ENCODE measurements at regions not wholly inside any gene's neighbourhood (a gene's known extent, or its start where the extent isn't known, plus 50 kb on each side); places are given as distances from the start of the nearest gene placed in this dataset.
"Not testable (repeated sequence)": the region's sequence is repeated elsewhere in the genome, so short reads cannot be mapped to it uniquely, and the experiment has no call there.

GRCh38 chr14:43503508-43503907 is 1003.6 kb downstream of the FSCB start:
- no peak for ATAC-seq
- no peak for TF ChIP-seq PATZ1 (CRISPR knock-in tag; IDR thresholded peaks at IDR 0.05; ENCODE audit: borderline replicate concordance)
- TF ChIP-seq GLIS3 (CRISPR knock-in tag; IDR thresholded peaks at IDR 0.05), result no peak

- ATAC-seq, result not testable (repeated sequence)
Measured at GRCh38 chr14:43492359-43492758, 1014.7 kb downstream of the FSCB start.

- no peak for TF ChIP-seq SNAI2 (CRISPR knock-in tag; IDR thresholded peaks at IDR 0.05)
- no peak for ATAC-seq
Measured at GRCh38 chr14:43483415-43483814, 1023.7 kb downstream of the FSCB start.

DNA sequence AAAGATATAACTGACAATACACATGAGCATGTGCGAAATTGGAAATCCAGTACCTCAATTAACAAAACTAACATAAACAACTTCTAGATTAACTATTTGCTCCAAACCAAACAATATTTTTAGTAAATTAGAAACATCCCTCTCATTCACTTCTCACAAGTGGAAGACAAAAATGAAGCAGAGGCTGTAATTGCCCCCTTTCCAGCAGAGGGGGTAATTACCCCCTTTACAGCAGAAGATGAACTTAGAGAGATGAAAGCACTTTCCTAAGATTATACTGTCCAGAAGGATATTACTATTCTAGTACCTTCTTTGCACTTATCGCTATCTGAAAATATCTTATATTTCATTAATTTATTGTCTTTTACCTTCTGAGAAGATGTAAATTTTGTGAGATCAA is 1025.2 kb downstream of the FSCB start:
- TF ChIP-seq ISL1 (CRISPR knock-in tag; IDR thresholded peaks at IDR 0.05) (no peak), OSR1 (CRISPR knock-in tag; IDR thresholded peaks at IDR 0.05) (no peak), CSRNP3 (CRISPR knock-in tag; IDR thresholded peaks at IDR 0.05) (no peak), TOX (CRISPR knock-in tag; IDR thresholded peaks at IDR 0.05; ENCODE audit: borderline replicate concordance) (no peak), ZNF565 (CRISPR knock-in tag; conservative IDR thresholded peaks at IDR 0.05; ENCODE audit: low read depth) (no peak), ZFP30 (CRISPR knock-in tag; IDR thresholded peaks at IDR 0.05) (no peak), ESRRG (CRISPR knock-in tag; IDR thresholded peaks at IDR 0.05) (no peak), ARNTL (CRISPR knock-in tag; IDR thresholded peaks at IDR 0.05; ENCODE audit: borderline replicate concordance, low read depth) (no peak), RARB (CRISPR knock-in tag; IDR thresholded peaks at IDR 0.05) (no peak), POU6F1 (CRISPR knock-in tag; IDR thresholded peaks at IDR 0.05; ENCODE audit: borderline replicate concordance, low read depth) (no peak), PPARA (CRISPR knock-in tag; IDR thresholded peaks at IDR 0.05; ENCODE audit: borderline replicate concordance) (no peak), TCF4 (CRISPR knock-in tag; IDR thresholded peaks at IDR 0.05; ENCODE audit: borderline replicate concordance) (no peak), GLIS3 (CRISPR knock-in tag; IDR thresholded peaks at IDR 0.05) (no peak), ZFP3 (CRISPR knock-in tag; IDR thresholded peaks at IDR 0.05) (no peak), BACH2 (CRISPR knock-in tag; IDR thresholded peaks at IDR 0.05; ENCODE audit: borderline replicate concordance) (no peak), SNAI2 (CRISPR knock-in tag; IDR thresholded peaks at IDR 0.05) (no peak), PATZ1 (CRISPR knock-in tag; IDR thresholded peaks at IDR 0.05; ENCODE audit: borderline replicate concordance) (no peak), ZC3H10 (CRISPR knock-in tag; IDR thresholded peaks at IDR 0.05) (no peak)
- ATAC-seq, result no peak

GRCh38 chr14:43480976-43481375 is 1026.1 kb downstream of the FSCB start:
- no peak for ATAC-seq
- TF ChIP-seq CSDC2 (CRISPR knock-in tag; IDR thresholded peaks at IDR 0.05), result no peak
- no peak for TF ChIP-seq OSR1 (CRISPR knock-in tag; IDR thresholded peaks at IDR 0.05)
- TF ChIP-seq, protein P1, sequence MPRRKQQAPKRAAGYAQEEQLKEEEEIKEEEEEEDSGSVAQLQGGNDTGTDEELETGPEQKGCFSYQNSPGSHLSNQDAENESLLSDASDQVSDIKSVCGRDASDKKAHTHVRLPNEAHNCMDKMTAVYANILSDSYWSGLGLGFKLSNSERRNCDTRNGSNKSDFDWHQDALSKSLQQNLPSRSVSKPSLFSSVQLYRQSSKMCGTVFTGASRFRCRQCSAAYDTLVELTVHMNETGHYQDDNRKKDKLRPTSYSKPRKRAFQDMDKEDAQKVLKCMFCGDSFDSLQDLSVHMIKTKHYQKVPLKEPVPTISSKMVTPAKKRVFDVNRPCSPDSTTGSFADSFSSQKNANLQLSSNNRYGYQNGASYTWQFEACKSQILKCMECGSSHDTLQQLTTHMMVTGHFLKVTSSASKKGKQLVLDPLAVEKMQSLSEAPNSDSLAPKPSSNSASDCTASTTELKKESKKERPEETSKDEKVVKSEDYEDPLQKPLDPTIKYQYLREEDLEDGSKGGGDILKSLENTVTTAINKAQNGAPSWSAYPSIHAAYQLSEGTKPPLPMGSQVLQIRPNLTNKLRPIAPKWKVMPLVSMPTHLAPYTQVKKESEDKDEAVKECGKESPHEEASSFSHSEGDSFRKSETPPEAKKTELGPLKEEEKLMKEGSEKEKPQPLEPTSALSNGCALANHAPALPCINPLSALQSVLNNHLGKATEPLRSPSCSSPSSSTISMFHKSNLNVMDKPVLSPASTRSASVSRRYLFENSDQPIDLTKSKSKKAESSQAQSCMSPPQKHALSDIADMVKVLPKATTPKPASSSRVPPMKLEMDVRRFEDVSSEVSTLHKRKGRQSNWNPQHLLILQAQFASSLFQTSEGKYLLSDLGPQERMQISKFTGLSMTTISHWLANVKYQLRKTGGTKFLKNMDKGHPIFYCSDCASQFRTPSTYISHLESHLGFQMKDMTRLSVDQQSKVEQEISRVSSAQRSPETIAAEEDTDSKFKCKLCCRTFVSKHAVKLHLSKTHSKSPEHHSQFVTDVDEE (CRISPR knock-in tag; IDR thresholded peaks at IDR 0.05), result no peak
- no peak for TF ChIP-seq PPARA (CRISPR knock-in tag; IDR thresholded peaks at IDR 0.05; ENCODE audit: borderline replicate concordance)
- no peak for TF ChIP-seq ZNF8 (CRISPR knock-in tag; IDR thresholded peaks at IDR 0.05)
- no peak for TF ChIP-seq TOX (CRISPR knock-in tag; IDR thresholded peaks at IDR 0.05; ENCODE audit: borderline replicate concordance)
- no peak for TF ChIP-seq GLIS3 (CRISPR knock-in tag; IDR thresholded peaks at IDR 0.05)
- TF ChIP-seq ARNTL (CRISPR knock-in tag; IDR thresholded peaks at IDR 0.05; ENCODE audit: borderline replicate concordance, low read depth), result no peak
- no peak for TF ChIP-seq POU6F1 (CRISPR knock-in tag; IDR thresholded peaks at IDR 0.05; ENCODE audit: borderline replicate concordance, low read depth)
- no peak for TF ChIP-seq SNAI2 (CRISPR knock-in tag; IDR thresholded peaks at IDR 0.05)
- no peak for TF ChIP-seq TCF4 (CRISPR knock-in tag; IDR thresholded peaks at IDR 0.05; ENCODE audit: borderline replicate concordance)
- TF ChIP-seq PATZ1 (CRISPR knock-in tag; IDR thresholded peaks at IDR 0.05; ENCODE audit: borderline replicate concordance), result no peak
- TF ChIP-seq ZFP3 (CRISPR knock-in tag; IDR thresholded peaks at IDR 0.05), result no peak
